K562 (cell line): ENCODE measurements at regions not wholly inside any gene's neighbourhood (a gene's known extent, or its start where the extent isn't known, plus 50 kb on each side); places are given as distances from the start of the nearest gene placed in this dataset.

Experiments
- ATAC-seq: fragments of 200-7000 bp; cut with Tn5 transposase; 3 replicates; pipeline ENCODE4 v1.9.1; 2020; ENCODE audit warnings: moderate library complexity
- BruUV-seq: library from RNA; stranded (reverse); fragments of 400-500 nt; replicated peaks from 2 replicates; lab custom pipeline; 2021; lab: Mats Ljungman, UMichigan
- CTCF ChIA-PET: fragments of 300-600 bp; formaldehyde crosslinking; extraction: SDS; loops from one replicate; lab custom pipeline; 2021; ENCODE audit warnings: low intra/inter-chr PET ratio; lab: Yijun Ruan, JAX
- POLR2A ChIA-PET: fragments of 300-600, 350-650 bp; sonication (Branson Sonifier 250); formaldehyde crosslinking; extraction: SDS; loops from one replicate; lab custom pipeline; 2021; ENCODE audit warnings: antibody characterized with exemption, inconsistent platforms; lab: Yijun Ruan, JAX
- DNase-seq, 4 experiments: peaks; one replicate each; pipeline versions ENCODE4 v3.0.0 to v3.0.0-alpha.2; 2011 to 2018; ENCODE audit warnings: low spot score in 3 of 4, mixed read lengths in 3 of 4; ENCODE audit errors: extremely low read depth in 1 of 4
- FAIRE-seq: peaks from 2 replicates; lab custom pipeline; 2011; peaks lifted over from hg19 to GRCh38; lab: Jason Lieb, UNC
- H2AFZ ChIP-seq: 2 replicates; pipeline ENCODE4 v1.6.0; 2011; ENCODE audit warnings: low read depth, low read length, control low read depth, inconsistent platforms
- H3K27ac ChIP-seq: fragments of 200-600 bp; 3 replicates; pipeline ENCODE4 v1.8.0; 2011; ENCODE audit warnings: low read depth, mild to moderate bottlenecking, control low read depth, inconsistent platforms, low read length, moderate library complexity, mixed read lengths; ENCODE audit errors: extremely low read depth
- H3K27me3 ChIP-seq, 2 experiments: fragments of 300-600 bp in 1 of 2; 2 replicates in 1 of 2; 3 replicates in 1 of 2; pipeline versions ENCODE4 v1.6.0 to v1.8.0; 2011; ENCODE audit warnings: inconsistent platforms in 2 of 2, low read length in 2 of 2, mild to moderate bottlenecking in 1 of 2, mixed read lengths in 1 of 2, moderate library complexity in 1 of 2; ENCODE audit not compliant: control insufficient read depth in 2 of 2, insufficient read depth in 2 of 2
- H3K36me3 ChIP-seq: fragments of 300-600 bp; 3 replicates; pipeline ENCODE4 v1.8.0; 2011; ENCODE audit warnings: mild to moderate bottlenecking, low read length, inconsistent platforms; ENCODE audit not compliant: control insufficient read depth, insufficient read depth
- H3K4me1 ChIP-seq, 2 experiments: fragments of 200-600 bp in 1 of 2; replicated peaks in 1 of 2; 2 replicates in 1 of 2; 3 replicates in 1 of 2; pipeline versions ENCODE4 v1.5.1 to v1.8.0; 2011; ENCODE audit warnings: inconsistent platforms in 2 of 2, low read length in 2 of 2, mild to moderate bottlenecking in 1 of 2, mixed read lengths in 1 of 2, moderate library complexity in 1 of 2; ENCODE audit not compliant: control insufficient read depth in 2 of 2, insufficient read depth in 2 of 2
- H3K4me2 ChIP-seq: 2 replicates; pipeline ENCODE4 v1.6.1; 2011; ENCODE audit warnings: low read length, control low read depth, inconsistent platforms, mixed read lengths; ENCODE audit not compliant: insufficient read depth
- H3K4me3 ChIP-seq: fragments of 200-600 bp; sonication (generic), shearing (Covaris generic); 2 replicates; pipeline ENCODE4 v1.5.1; 2016; ENCODE audit warnings: control low read depth, inconsistent platforms
- H3K79me2 ChIP-seq: fragments of 200-600 bp; 3 replicates; pipeline ENCODE4 v1.8.0; 2011; ENCODE audit warnings: low read length, inconsistent platforms; ENCODE audit not compliant: control insufficient read depth, insufficient read depth
- H3K9ac ChIP-seq, 2 experiments: 2 replicates each; pipeline versions ENCODE4 v1.6.0 to v1.6.1; 2011; ENCODE audit warnings: low read depth in 2 of 2, low read length in 2 of 2, control low read depth in 1 of 2, inconsistent platforms in 1 of 2, mild to moderate bottlenecking in 1 of 2, mixed read lengths in 1 of 2; ENCODE audit not compliant: insufficient read depth in 1 of 2
- H3K9me1 ChIP-seq: one replicate; pipeline ENCODE4 v1.6.0; 2011; ENCODE audit warnings: inconsistent platforms, mild to moderate bottlenecking, low read length, moderate library complexity; ENCODE audit not compliant: control insufficient read depth, insufficient read depth
- H3K9me3 ChIP-seq: replicated peaks from 2 replicates; pipeline ENCODE4 v1.5.1; 2011; ENCODE audit warnings: low read depth, low read length, inconsistent platforms; ENCODE audit not compliant: control insufficient read depth, insufficient read depth
- H4K20me1 ChIP-seq: replicated peaks from 2 replicates; pipeline ENCODE4 v1.6.1; 2011; ENCODE audit warnings: low read length, inconsistent platforms, mixed read lengths; ENCODE audit not compliant: control insufficient read depth, insufficient read depth
- GABPA ChIP-seq: fragments of 200-800 bp; sonication (Bioruptor generic); conservative IDR thresholded peaks from 2 replicates; pipeline ENCODE4 v1.6.1; 2016; ENCODE audit warnings: low read depth, missing genetic modification characterization, missing compliant biosample characterization
- HCFC1 ChIP-seq: IDR thresholded peaks from 2 replicates; pipeline ENCODE4 v1.6.1; 2012; ENCODE audit warnings: low read depth, low read length, improper control_type of control experiment
- KAT2B ChIP-seq: IDR thresholded peaks from one replicate; pipeline ENCODE4 v1.6.1; 2012; ENCODE audit warnings: low read depth, mild to moderate bottlenecking, control low read depth, inconsistent platforms, low read length, moderate library complexity
- MLLT1 ChIP-seq, 2 experiments: fragments of 450-650 bp; IDR thresholded peaks; 2 replicates each; pipeline ENCODE4 v1.6.1; 2016
- PPARD ChIP-seq: fragments of 250-450 bp; sonication (Bioruptor Pico); IDR thresholded peaks from 2 replicates; pipeline ENCODE4 v1.8.0; 2022; ENCODE audit warnings: inconsistent platforms, mild to moderate bottlenecking, moderate library complexity
- SMC3 ChIP-seq: conservative IDR thresholded peaks from 2 replicates; pipeline ENCODE4 v1.6.1; 2011; ENCODE audit warnings: low read depth, low read length, improper control_type of control experiment; ENCODE audit not compliant: insufficient read depth
- TEAD1 ChIP-seq, 2 experiments: fragments of 450-650 bp in 1 of 2; sonication (generic) in 1 of 2; formaldehyde crosslinking; IDR thresholded peaks; 2 replicates each; pipeline versions ENCODE4 v1.4.0 to v1.8.0; 2020 to 2022; ENCODE audit warnings: mild to moderate bottlenecking in 2 of 2, missing genetic modification reagents in 1 of 2
- ZBTB17 ChIP-seq: fragments of 450-650 bp; formaldehyde crosslinking; IDR thresholded peaks from 2 replicates; pipeline ENCODE4 v1.4.0; 2020; ENCODE audit warnings: mild to moderate bottlenecking
- ZNF318 ChIP-seq, 2 experiments: fragments of 450-650 bp; IDR thresholded peaks; 2 replicates each; pipeline ENCODE4 v1.6.1; 2016; ENCODE audit warnings: mild to moderate bottlenecking in 2 of 2, borderline replicate concordance in 1 of 2, low read depth in 1 of 2, moderate library complexity in 1 of 2
- in situ Hi-C: fragments of 300-500 bp; cut with MboI; formaldehyde crosslinking; loops from 4 replicates; pipeline ENCODE4 v1.15.0; 2018; ENCODE audit warnings: inconsistent platforms, mixed read lengths
- intact Hi-C: fragments of 100-400 bp; cut with micrococcal nuclease; formaldehyde crosslinking; loops from 2 replicates; pipeline ENCODE4 v1.14.2; 2022

- FAIRE-seq = no peak
- H3K9ac ChIP-seq = no peak overlapping the region
Measured at GRCh38 chr9:115943431-115944165, 210.0 kb upstream of the PAPPA start.

More at GRCh38 chr9:115943431-115944165, 210.0 kb upstream of the PAPPA start:
- Histone ChIP-seq H4K20me1 (no peaks in the 10 kb centered on the region), H3K4me1 (no peaks in the 10 kb centered on the region), H3K36me3 (no peaks in the 10 kb centered on the region), H2AFZ (no peak overlapping the region), H3K79me2 (no peaks in the 10 kb centered on the region), H3K4me2 (no peak overlapping the region), H3K27me3 (no peaks in the 10 kb centered on the region), H3K27ac (no peak overlapping the region), H3K9me1 (no peaks in the 10 kb centered on the region), H3K9me3 (0 out of 2 replicates have a peak, but pooled peaks cover 2% of the 10 kb centered on the region), H3K4me3 (no peak overlapping the region)
- CTCF ChIA-PET = no interaction called here
- in situ Hi-C loops (no loop called here), intact Hi-C loops (no loop called here)
- no peak for DNase-seq
- POLR2A ChIA-PET = no interaction called here
- TF ChIP-seq ZBTB17 = no peak
- TF ChIP-seq MLLT1 (IDR thresholded peaks at IDR 0.05) = no peak
- no peak for TF ChIP-seq KAT2B
- no peak for TF ChIP-seq TEAD1 (CRISPR knock-in tag; IDR thresholded peaks at IDR 0.05)
- TF ChIP-seq SMC3 = no peak
- no peak for TF ChIP-seq PPARD (CRISPR knock-in tag)
- TF ChIP-seq HCFC1 = no peak
- no peak for TF ChIP-seq ZNF318 (IDR thresholded peaks at IDR 0.05; ENCODE audit: borderline replicate concordance in 1 of 2, low read depth in 1 of 2)
- TF ChIP-seq GABPA (tag) = no peak
- BruUV-seq = no TSS peak
- no peak for ATAC-seq
